K562 (cell line): ENCODE measurements at regions not wholly inside any gene's neighbourhood (a gene's known extent, or its start where the extent isn't known, plus 50 kb on each side); places are given as distances from the start of the nearest gene placed in this dataset.

Source experiments
- EZH2 ChIP-seq: IDR thresholded peaks from 2 replicates; pipeline ENCODE4 v1.6.1; 2012; ENCODE audit warnings: low read depth, mild to moderate bottlenecking, inconsistent platforms, low read length, borderline replicate concordance
- NFATC3 ChIP-seq: fragments of 450-650 bp; IDR thresholded peaks from 2 replicates; pipeline ENCODE4 v1.6.1; 2017; ENCODE audit warnings: mild to moderate bottlenecking

DNA sequence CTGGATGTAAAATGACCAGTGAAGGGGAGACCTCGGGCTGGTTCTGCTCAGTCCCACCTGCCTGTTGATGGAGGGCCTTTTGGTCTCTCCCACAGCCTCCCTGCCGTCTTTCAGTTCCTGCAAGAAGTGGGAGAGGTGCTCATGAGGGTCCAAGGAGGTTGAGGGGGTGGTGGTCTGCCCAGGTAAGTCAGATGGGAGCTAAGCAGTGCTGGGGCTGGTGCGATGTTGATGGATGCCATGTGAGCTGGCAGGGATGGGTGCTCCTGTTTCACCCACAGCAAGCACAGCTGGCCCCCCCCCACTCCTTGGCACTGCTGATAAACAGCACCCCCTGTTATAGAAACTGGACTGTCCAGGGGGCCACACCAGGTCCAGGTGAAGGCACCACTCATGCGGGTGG is 145.6 kb downstream of the NSG2 start:
- no peak for TF ChIP-seq EZH2
- TF ChIP-seq NFATC3 = no peak
